ENCODE measurements at regions not wholly inside any gene's neighbourhood (a gene's known extent, or its start where the extent isn't known, plus 50 kb on each side); places are given as distances from the start of the nearest gene placed in this dataset.

GRCh38 chr16:5296176-5296575 is 198.6 kb upstream of the EEF2KMT start:
- TF ChIP-seq EZH2phosphoT487 (IDR thresholded peaks at IDR 0.05; ENCODE audit: unreplicated experiment) (no peak), CTCF (conservative IDR thresholded peaks at IDR 0.05; ENCODE audit: low read depth in 2 of 2) (no peak), EZH2 (IDR thresholded peaks at IDR 0.05; ENCODE audit: low read depth, unreplicated experiment) (no peak), REST (IDR thresholded peaks at IDR 0.05; ENCODE audit: unreplicated experiment) (no peak), CREB1 (CRISPR knock-in tag; IDR thresholded peaks at IDR 0.05; ENCODE audit: low read depth) (no peak), ETS1 (IDR thresholded peaks at IDR 0.05) (no peak), ZNF331 (CRISPR knock-in tag; IDR thresholded peaks at IDR 0.05; ENCODE audit: low read depth) (no peak), POLR2AphosphoS5 (IDR thresholded peaks at IDR 0.05; ENCODE audit: low read depth) (no peak), JUNB (IDR thresholded peaks at IDR 0.05; ENCODE audit: unreplicated experiment) (no peak), ZNF114 (CRISPR knock-in tag; IDR thresholded peaks at IDR 0.05) (no peak)
